HG03571 (cell line): ENCODE measurements at regions not wholly inside any gene's neighbourhood (a gene's known extent, or its start where the extent isn't known, plus 50 kb on each side); places are given as distances from the start of the nearest gene placed in this dataset.
"Not testable (repeated sequence)": the region's sequence is repeated elsewhere in the genome, so short reads cannot be mapped to it uniquely, and the experiment has no call there.

Experiments used
- ATAC-seq: cut with Tn5 transposase; IDR thresholded peaks from one replicate; pipeline ENCODE4 v1.9.1; 2021; ENCODE audit not compliant: unreplicated experiment

GRCh38 chrX:150273575-150274294 lies 89.4 kb upstream of the MAMLD1 start:
- ATAC-seq: not testable (repeated sequence)

GRCh38 chrX:150282953-150283352 lies 80.2 kb upstream of the MAMLD1 start:
- no peak for ATAC-seq

GRCh38 chrX:150291014-150291413 lies 72.1 kb upstream of the MAMLD1 start:
- ATAC-seq: no peak

- no peak for ATAC-seq
Measured at GRCh38 chrX:150293311-150294013, 69.7 kb upstream of the MAMLD1 start.

- no peak for ATAC-seq
Measured at GRCh38 chrX:150298841-150299551, 64.1 kb upstream of the MAMLD1 start.

- no peak for ATAC-seq
Measured at GRCh38 chrX:150299579-150299978, 63.5 kb upstream of the MAMLD1 start.

- no peak for ATAC-seq
Measured at GRCh38 chrX:150303386-150304097, 59.6 kb upstream of the MAMLD1 start.

GRCh38 chrX:150306002-150306401 lies 57.1 kb upstream of the MAMLD1 start:
- no peak for ATAC-seq

- no peak for ATAC-seq
Measured at GRCh38 chrX:150308041-150308440, 55.1 kb upstream of the MAMLD1 start.

GRCh38 chrX:150308532-150309157 lies 54.5 kb upstream of the MAMLD1 start:
- ATAC-seq: no peak

- no peak for ATAC-seq
Measured at GRCh38 chrX:150310417-150310816, 52.7 kb upstream of the MAMLD1 start.

GRCh38 chrX:150310881-150311280 lies 52.2 kb upstream of the MAMLD1 start:
- ATAC-seq: no peak

- no peak for ATAC-seq
Measured at GRCh38 chrX:150312931-150313330, 50.2 kb upstream of the MAMLD1 start.
